ENCODE measurements at regions not wholly inside any gene's neighbourhood (a gene's known extent, or its start where the extent isn't known, plus 50 kb on each side); places are given as distances from the start of the nearest gene placed in this dataset.

DNA sequence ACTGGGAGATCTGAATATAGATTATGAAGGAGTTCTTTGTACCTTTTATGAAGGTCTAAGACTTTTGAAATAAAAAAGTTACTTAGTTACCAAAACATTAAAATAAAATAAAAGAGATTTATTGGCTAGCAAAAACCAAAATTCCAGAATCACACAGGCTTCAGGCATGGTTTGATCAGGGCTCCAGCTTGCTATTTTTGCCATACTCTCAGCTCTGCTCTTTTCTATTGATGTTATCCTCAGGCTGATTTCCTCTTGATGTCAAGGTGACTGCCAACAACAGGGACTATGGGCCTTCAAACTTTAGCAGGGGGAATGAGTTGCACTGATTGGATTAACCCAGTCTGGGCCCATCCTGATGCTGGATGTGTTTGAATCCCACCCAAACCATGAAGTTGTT lies 174.1 kb downstream of the TFCP2L1 start:
- no peak for DNase-seq (ENCODE audit: low spot score)
- TF ChIP-seq, protein P1, sequence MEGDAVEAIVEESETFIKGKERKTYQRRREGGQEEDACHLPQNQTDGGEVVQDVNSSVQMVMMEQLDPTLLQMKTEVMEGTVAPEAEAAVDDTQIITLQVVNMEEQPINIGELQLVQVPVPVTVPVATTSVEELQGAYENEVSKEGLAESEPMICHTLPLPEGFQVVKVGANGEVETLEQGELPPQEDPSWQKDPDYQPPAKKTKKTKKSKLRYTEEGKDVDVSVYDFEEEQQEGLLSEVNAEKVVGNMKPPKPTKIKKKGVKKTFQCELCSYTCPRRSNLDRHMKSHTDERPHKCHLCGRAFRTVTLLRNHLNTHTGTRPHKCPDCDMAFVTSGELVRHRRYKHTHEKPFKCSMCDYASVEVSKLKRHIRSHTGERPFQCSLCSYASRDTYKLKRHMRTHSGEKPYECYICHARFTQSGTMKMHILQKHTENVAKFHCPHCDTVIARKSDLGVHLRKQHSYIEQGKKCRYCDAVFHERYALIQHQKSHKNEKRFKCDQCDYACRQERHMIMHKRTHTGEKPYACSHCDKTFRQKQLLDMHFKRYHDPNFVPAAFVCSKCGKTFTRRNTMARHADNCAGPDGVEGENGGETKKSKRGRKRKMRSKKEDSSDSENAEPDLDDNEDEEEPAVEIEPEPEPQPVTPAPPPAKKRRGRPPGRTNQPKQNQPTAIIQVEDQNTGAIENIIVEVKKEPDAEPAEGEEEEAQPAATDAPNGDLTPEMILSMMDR (IDR thresholded peaks at IDR 0.05; ENCODE audit: extremely low read depth, missing control alignments) = no peak

DNA sequence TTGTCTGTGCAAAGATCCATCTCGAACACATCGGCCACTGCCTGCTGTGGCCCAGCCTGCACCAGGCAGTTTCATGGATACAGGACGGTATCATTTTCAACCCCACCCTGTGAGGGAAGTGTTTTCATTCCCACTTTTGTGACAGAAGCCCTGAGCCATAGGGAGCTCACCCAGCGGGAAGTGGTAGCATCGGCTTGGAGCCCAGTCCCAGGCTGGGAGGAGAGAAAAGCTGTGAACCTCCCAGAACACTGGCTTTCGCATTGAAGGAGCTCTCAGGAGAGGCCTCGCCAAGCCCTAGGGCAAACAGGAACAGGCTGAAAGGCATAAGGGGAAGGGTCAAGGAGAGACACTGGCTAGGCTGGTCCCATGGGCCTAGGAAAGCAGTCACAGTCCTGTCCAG lies 166.1 kb downstream of the TFCP2L1 start:
- TF ChIP-seq, protein P1 (IDR thresholded peaks at IDR 0.05; ENCODE audit: extremely low read depth, missing control alignments) = no peak
- no peak for DNase-seq (ENCODE audit: low spot score)

DNA sequence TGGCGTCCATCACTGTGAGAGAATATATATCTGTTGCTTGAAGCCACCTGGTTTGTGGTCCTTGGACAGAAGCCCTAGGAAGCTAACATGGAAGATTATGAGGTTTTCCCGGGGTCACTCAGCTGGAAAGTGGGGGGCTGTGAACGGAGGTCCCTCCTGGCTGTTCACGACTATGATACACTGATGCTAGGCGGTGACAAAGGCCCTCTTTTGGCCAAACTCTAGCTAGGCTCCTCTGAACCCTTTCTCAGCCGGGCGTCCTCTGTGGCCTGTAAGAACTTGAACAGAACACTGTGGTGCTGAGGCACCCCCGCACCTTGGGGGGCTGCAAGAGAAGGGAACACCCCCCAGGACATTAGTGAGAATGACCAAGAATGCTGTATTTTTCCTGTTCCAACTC lies 164.6 kb downstream of the TFCP2L1 start:
- DNase-seq (ENCODE audit: low spot score) = no peak
- TF ChIP-seq, protein P1 (IDR thresholded peaks at IDR 0.05; ENCODE audit: extremely low read depth, missing control alignments) = no peak

DNA sequence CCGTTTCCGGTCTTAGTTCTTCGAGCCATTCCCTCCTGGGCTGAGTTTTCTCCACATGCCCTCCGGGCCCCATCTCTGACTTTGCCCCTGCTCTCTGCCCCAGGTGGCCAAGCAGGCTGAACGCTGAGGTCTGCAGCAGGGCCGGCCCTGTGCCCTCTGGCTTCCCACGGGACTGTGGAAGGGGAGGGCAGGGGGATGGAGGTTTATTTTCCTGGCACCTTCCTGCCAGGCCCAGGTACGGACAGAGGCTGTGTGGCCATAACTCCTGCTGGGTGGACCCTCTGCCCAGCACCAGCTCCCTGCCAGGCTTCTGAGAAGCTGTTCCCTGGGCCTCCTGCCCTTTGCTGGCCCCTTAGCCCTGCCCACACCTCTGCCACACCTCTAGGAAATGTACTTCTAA lies 164.0 kb downstream of the TFCP2L1 start:
- DNase-seq (ENCODE audit: low spot score) = no peak
- TF ChIP-seq, protein P1 (IDR thresholded peaks at IDR 0.05; ENCODE audit: extremely low read depth, missing control alignments) = no peak

DNA sequence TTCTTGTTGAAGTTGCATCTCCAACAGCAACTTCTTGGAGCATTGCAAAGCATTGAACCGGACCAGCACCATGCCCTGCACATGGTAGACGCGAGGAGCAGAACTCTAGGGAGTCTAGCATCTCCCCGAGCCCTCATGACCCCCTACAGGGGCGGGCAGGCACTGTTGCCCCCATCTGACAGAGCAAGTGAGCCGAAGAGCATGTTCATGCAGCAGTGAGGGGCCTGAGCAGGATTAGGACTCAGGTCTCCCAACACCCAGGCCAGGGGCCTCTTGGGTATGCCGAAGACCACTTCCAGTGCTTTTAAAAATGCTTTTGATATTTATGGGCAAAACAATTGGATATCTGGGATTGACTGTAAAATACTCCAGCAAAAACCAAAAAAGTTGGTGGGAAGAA lies 163.3 kb downstream of the TFCP2L1 start:
- no peak for DNase-seq (ENCODE audit: low spot score)
- TF ChIP-seq, protein P1 (IDR thresholded peaks at IDR 0.05; ENCODE audit: extremely low read depth, missing control alignments) = no peak

DNA sequence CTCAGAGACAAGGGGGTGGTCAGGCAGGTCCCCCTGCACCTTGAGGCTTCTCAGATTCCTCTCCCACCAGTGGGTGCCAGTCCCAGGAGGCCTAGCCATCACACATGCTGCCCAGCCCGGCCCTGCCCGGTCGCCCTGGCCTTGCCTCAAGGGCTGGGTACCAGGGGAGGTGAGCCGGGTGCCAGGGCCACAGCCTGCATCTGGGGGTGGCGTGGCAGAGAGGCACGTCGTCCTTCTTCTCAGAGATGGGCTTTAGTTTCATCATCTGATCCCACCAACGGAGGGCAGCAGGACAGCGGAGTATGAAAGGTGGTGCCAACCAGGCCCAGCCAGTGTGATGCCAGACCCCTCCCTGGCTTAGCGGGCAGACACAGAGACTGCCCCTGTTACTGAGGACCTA lies 161.7 kb downstream of the TFCP2L1 start:
- TF ChIP-seq, protein P1 (IDR thresholded peaks at IDR 0.05; ENCODE audit: extremely low read depth, missing control alignments) = no peak
- no peak for DNase-seq (ENCODE audit: low spot score)

DNA sequence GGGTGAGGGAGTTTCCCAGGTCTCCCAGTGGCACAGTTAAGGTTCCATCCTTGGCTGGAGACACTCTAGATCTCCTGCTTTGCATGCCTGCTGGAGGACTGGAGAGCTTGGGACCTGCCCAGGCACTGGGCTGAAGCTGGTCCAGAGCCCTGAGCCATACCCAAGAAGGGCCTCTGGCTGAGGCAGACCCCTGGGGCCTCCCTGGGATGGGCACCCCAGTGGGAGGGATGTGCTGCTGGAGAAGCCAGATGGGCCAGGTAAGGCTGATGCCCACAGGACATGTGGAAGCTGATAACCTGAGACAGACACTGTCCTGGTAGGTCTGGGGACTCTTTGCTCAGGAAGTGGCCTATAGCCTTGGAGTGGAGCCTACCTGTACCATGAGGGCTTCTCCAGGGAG lies 160.7 kb downstream of the TFCP2L1 start:
- no peak for DNase-seq (ENCODE audit: low spot score)
- TF ChIP-seq, protein P1 (IDR thresholded peaks at IDR 0.05; ENCODE audit: extremely low read depth, missing control alignments) = no peak

Measured in GM20000 (cell line).